ENCODE measurements at regions not wholly inside any gene's neighbourhood (a gene's known extent, or its start where the extent isn't known, plus 50 kb on each side); places are given as distances from the start of the nearest gene placed in this dataset.

- in situ Hi-C loops (cut with MboI) = loop anchor here (5.0 kb wide), 1 partner anchor 120 kb away; no protein-coding TSS in a partner anchor
- TF ChIP-seq TOE1 (IDR thresholded peaks at IDR 0.05; ENCODE audit: borderline replicate concordance) (no peak), TOE1 (CRISPR knock-in tag; IDR thresholded peaks at IDR 0.05; ENCODE audit: borderline replicate concordance, low read depth) (no peak), HMG20B (CRISPR knock-in tag; IDR thresholded peaks at IDR 0.05) (no peak), TRIM28 (IDR thresholded peaks at IDR 0.05) (no peak), ZNF830 (CRISPR knock-in tag; IDR thresholded peaks at IDR 0.05) (no peak), MEF2D (tag; conservative IDR thresholded peaks at IDR 0.05; ENCODE audit: low read depth) (no peak), ATF6 (CRISPR knock-in tag; IDR thresholded peaks at IDR 0.05) (no peak), HDAC3 (IDR thresholded peaks at IDR 0.05; ENCODE audit: borderline replicate concordance, partially characterized antibody) (no peak), KAT2B (IDR thresholded peaks at IDR 0.05; ENCODE audit: low read depth, low read length) (no peak), CHCHD3 (CRISPR knock-in tag; IDR thresholded peaks at IDR 0.05) (no peak), RUNX1 (IDR thresholded peaks at IDR 0.05; ENCODE audit: low read depth) (no peak), POLR2AphosphoS2 (IDR thresholded peaks at IDR 0.05; ENCODE audit: low read length) (no peak), NFATC3 (IDR thresholded peaks at IDR 0.05) (no peak), OTX1 (CRISPR knock-in tag; IDR thresholded peaks at IDR 0.05) (no peak), NONO (IDR thresholded peaks at IDR 0.05; ENCODE audit: low read depth in 2 of 2, low read length in 1 of 2) (no peak)
- TF ChIP-seq, protein P1, sequence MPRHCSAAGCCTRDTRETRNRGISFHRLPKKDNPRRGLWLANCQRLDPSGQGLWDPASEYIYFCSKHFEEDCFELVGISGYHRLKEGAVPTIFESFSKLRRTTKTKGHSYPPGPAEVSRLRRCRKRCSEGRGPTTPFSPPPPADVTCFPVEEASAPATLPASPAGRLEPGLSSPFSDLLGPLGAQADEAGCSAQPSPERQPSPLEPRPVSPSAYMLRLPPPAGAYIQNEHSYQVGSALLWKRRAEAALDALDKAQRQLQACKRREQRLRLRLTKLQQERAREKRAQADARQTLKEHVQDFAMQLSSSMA (CRISPR knock-in tag; IDR thresholded peaks at IDR 0.05) = no peak
- TF ChIP-seq, protein P2, sequence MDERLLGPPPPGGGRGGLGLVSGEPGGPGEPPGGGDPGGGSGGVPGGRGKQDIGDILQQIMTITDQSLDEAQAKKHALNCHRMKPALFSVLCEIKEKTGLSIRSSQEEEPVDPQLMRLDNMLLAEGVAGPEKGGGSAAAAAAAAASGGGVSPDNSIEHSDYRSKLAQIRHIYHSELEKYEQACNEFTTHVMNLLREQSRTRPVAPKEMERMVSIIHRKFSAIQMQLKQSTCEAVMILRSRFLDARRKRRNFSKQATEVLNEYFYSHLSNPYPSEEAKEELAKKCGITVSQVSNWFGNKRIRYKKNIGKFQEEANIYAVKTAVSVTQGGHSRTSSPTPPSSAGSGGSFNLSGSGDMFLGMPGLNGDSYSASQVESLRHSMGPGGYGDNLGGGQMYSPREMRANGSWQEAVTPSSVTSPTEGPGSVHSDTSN (CRISPR knock-in tag; IDR thresholded peaks at IDR 0.05; ENCODE audit: low read depth) = no peak
- TF ChIP-seq, protein P2 (tag; conservative IDR thresholded peaks at IDR 0.05; ENCODE audit: low read depth) = no peak
- Histone ChIP-seq H3K4me3 (no peak overlapping the region), H3K9me3 (replicated peaks; ENCODE audit: control insufficient read depth, insufficient read depth, low read depth, low read length) (no peaks in the 10 kb centered on the region), H3K9me1 (ENCODE audit: control insufficient read depth, insufficient read depth, low read length) (peaks cover 4% of the 10 kb centered on the region), H3K4me2 (ENCODE audit: insufficient read depth, low read length) (no peak overlapping the region), H2AFZ (ENCODE audit: low read depth, low read length) (peak overlapping the region; percentile 74), H3K27me3 (ENCODE audit: control insufficient read depth in 2 of 2, insufficient read depth in 2 of 2, low read length in 2 of 2) (no peaks in the 10 kb centered on the region), H3K27ac (ENCODE audit: extremely low read depth, low read depth, low read length) (no peak overlapping the region), H4K20me1 (replicated peaks; ENCODE audit: control insufficient read depth, insufficient read depth, low read length) (no peaks in the 10 kb centered on the region), H3K9ac (ENCODE audit: insufficient read depth in 1 of 2, low read depth in 2 of 2, low read length in 2 of 2) (no peak overlapping the region), H3K79me2 (ENCODE audit: control insufficient read depth, insufficient read depth, low read length) (no peaks in the 10 kb centered on the region), H3K4me1 (replicated peaks in 1 of 2; ENCODE audit: control insufficient read depth in 2 of 2, insufficient read depth in 2 of 2, low read length in 2 of 2) (peaks cover 14 to 32% of the 10 kb centered on the region in 2 experiments; a peak in 4 of 5 replicates), H3K36me3 (ENCODE audit: control insufficient read depth, insufficient read depth, low read length) (no peaks in the 10 kb centered on the region)
- CTCF ChIA-PET (ENCODE audit: low intra/inter-chr PET ratio) = interaction anchor here (0.9 to 1.9 kb wide), 3 partner anchors 105 to 332 kb away, joined by 3 to 14 read pairs (median 14); no protein-coding TSS in a partner anchor
- 63% methylated on average over 6 of the region's 6 CpGs for WGBS (ENCODE audit: insufficient coverage, low coverage, missing lambda C conversion rate)
- BruUV-seq (replicated peaks) = no TSS peak
- intact Hi-C loops (cut with micrococcal nuclease) = loop anchor here (5.0 kb wide), 1 partner anchor 290 kb away; no protein-coding TSS in a partner anchor
- DNase-seq (ENCODE audit: extremely low read depth in 1 of 4, low spot score in 3 of 4) (no peak), ATAC-seq (no peak), FAIRE-seq (no peak)
- POLR2A ChIA-PET = interaction anchor here (0.6 to 1.8 kb wide), 5 partner anchors 10 to 699 kb away, joined by 3 to 8 read pairs (median 4); no protein-coding TSS in a partner anchor
These were observed 115.3 kb upstream of the NDUFV2 start for GRCh38 chr18:8987241-8987640.

All from K562 (cell line).